ENCODE measurements at regions not wholly inside any gene's neighbourhood (a gene's known extent, or its start where the extent isn't known, plus 50 kb on each side); places are given as distances from the start of the nearest gene placed in this dataset.

DNA sequence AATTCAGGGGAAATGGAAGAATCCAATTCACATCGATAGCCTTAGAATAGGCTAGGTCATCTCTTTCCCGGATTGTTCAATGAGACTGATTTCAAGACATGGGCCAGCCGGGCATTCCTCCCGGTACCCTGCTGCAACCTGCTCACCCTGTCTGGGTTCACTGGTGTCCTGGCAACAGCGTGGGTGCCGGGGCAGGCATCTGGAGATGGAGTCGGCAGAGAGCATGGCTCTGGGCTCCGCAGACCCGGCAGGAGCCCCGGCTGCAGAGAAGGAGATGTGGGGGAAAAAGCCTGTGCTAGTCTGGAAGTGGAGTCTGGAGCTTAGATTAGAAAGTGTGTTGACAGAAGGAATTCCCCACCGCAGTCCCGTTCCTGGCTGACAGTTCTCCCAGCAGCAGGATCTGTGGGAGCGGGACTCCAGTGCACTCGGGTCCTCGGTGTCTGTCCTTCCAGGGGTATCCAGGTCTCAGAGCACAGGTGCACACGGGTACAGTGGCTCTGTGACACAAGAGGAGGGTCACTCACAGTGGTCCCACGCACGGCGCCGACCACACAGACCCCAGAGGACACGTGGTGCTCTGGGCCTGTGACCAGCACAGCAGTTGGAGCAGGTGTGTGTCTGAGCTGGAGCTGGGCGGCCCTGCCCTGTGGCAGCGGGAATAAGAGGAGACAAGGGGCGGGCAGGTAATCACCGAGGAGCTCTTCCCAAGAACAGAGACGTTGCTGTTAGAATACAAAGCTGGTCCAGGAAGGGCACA lies 65.7 kb upstream of the PITRM1 start:
- TF ChIP-seq, protein P1, sequence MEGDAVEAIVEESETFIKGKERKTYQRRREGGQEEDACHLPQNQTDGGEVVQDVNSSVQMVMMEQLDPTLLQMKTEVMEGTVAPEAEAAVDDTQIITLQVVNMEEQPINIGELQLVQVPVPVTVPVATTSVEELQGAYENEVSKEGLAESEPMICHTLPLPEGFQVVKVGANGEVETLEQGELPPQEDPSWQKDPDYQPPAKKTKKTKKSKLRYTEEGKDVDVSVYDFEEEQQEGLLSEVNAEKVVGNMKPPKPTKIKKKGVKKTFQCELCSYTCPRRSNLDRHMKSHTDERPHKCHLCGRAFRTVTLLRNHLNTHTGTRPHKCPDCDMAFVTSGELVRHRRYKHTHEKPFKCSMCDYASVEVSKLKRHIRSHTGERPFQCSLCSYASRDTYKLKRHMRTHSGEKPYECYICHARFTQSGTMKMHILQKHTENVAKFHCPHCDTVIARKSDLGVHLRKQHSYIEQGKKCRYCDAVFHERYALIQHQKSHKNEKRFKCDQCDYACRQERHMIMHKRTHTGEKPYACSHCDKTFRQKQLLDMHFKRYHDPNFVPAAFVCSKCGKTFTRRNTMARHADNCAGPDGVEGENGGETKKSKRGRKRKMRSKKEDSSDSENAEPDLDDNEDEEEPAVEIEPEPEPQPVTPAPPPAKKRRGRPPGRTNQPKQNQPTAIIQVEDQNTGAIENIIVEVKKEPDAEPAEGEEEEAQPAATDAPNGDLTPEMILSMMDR (IDR thresholded peaks at IDR 0.05), result no peak
- no peak for TF ChIP-seq ZFX (IDR thresholded peaks at IDR 0.05; ENCODE audit: borderline replicate concordance)

Measured in 22Rv1 (cell line).